Ectodermal cell (in vitro differentiated cells): ENCODE measurements at regions not wholly inside any gene's neighbourhood (a gene's known extent, or its start where the extent isn't known, plus 50 kb on each side); places are given as distances from the start of the nearest gene placed in this dataset.

Experiments
- H3K27ac ChIP-seq: 2 replicates; pipeline ENCODE4 v1.7.0; 2013; ENCODE audit warnings: mild to moderate bottlenecking, low read depth, low read length; ENCODE audit not compliant: insufficient read depth, poor library complexity, severe bottlenecking
- H3K27me3 ChIP-seq: 2 replicates; pipeline ENCODE4 v1.7.0; 2013; ENCODE audit warnings: mild to moderate bottlenecking, low read length; ENCODE audit not compliant: insufficient read depth, control insufficient read depth, poor library complexity, severe bottlenecking
- H3K36me3 ChIP-seq: one replicate; pipeline ENCODE4 v1.7.0; 2013; ENCODE audit warnings: low read length; ENCODE audit not compliant: control insufficient read depth, insufficient read depth
- H3K4me1 ChIP-seq: one replicate; pipeline ENCODE4 v1.7.0; 2013; ENCODE audit warnings: low read length; ENCODE audit not compliant: control insufficient read depth, insufficient read depth
- H3K4me3 ChIP-seq: 2 replicates; pipeline ENCODE4 v1.7.0; 2013; ENCODE audit warnings: low read depth, low read length, control low read depth; ENCODE audit not compliant: insufficient read depth
- H3K9me3 ChIP-seq: 2 replicates; pipeline ENCODE4 v1.7.0; 2013; ENCODE audit warnings: mild to moderate bottlenecking, low read length, moderate library complexity; ENCODE audit not compliant: control insufficient read depth
- WGBS, 2 experiments: methylation state at CpG; one replicate each; pipeline ENCODE4 v1.1.7; 2013; ENCODE audit warnings: missing lambda C conversion rate in 2 of 2; 5-methylcytosine and 5-hydroxymethylcytosine counted together

- Histone ChIP-seq H3K27ac (no peak overlapping the region), H3K4me3 (no peak overlapping the region), H3K9me3 (no peaks in the 10 kb centered on the region), H3K4me1 (no peaks in the 10 kb centered on the region), H3K27me3 (no peaks in the 10 kb centered on the region), H3K36me3 (no peaks in the 10 kb centered on the region)
- 89 to 94% methylated on average over 2 of the region's 2 CpGs for WGBS, 2 experiments
These were observed 1221.3 kb upstream of the ZEB2 start for GRCh38 chr2:145741181-145741580.

- H3K4me3 ChIP-seq, result no peak overlapping the region
- WGBS, 2 experiments, result 92 to 100% methylated on average over 1 to 3 of the region's 3 CpGs
These were observed 1220.4 kb upstream of the ZEB2 start for GRCh38 chr2:145740302-145740701.

GRCh38 chr2:145739681-145740080 lies 1219.8 kb upstream of the ZEB2 start:
- H3K4me1 ChIP-seq, result no peaks in the 10 kb centered on the region
- no peak overlapping the region for H3K27ac ChIP-seq
- WGBS, 2 experiments, result 100% methylated on average over 1 of the region's 1 CpG; no CpG with 5 or more reads in 1 of the 2 experiments
- no peaks in the 10 kb centered on the region for H3K36me3 ChIP-seq
- no peaks in the 10 kb centered on the region for H3K9me3 ChIP-seq
- H3K27me3 ChIP-seq, result no peaks in the 10 kb centered on the region
- no peak overlapping the region for H3K4me3 ChIP-seq

More at GRCh38 chr2:145740302-145740701, 1220.4 kb upstream of the ZEB2 start:
- H3K9me3 ChIP-seq, result no peaks in the 10 kb centered on the region
- H3K36me3 ChIP-seq, result no peaks in the 10 kb centered on the region
- no peaks in the 10 kb centered on the region for H3K27me3 ChIP-seq
- no peak overlapping the region for H3K27ac ChIP-seq
- no peaks in the 10 kb centered on the region for H3K4me1 ChIP-seq

- WGBS, 2 experiments, result 94% methylated on average over 1 of the region's 1 CpG
- no peak overlapping the region for H3K4me3 ChIP-seq
- H3K9me3 ChIP-seq, result no peaks in the 10 kb centered on the region
- H3K4me1 ChIP-seq, result no peaks in the 10 kb centered on the region
- no peaks in the 10 kb centered on the region for H3K27me3 ChIP-seq
- H3K27ac ChIP-seq, result no peak overlapping the region
- no peaks in the 10 kb centered on the region for H3K36me3 ChIP-seq
These were observed 1217.0 kb upstream of the ZEB2 start for GRCh38 chr2:145736871-145737270.

- Histone ChIP-seq H3K27ac (no peak overlapping the region), H3K9me3 (no peaks in the 10 kb centered on the region), H3K36me3 (no peaks in the 10 kb centered on the region), H3K27me3 (no peaks in the 10 kb centered on the region), H3K4me1 (no peaks in the 10 kb centered on the region), H3K4me3 (no peak overlapping the region)
- 92 to 97% methylated on average over 4 of the region's 4 CpGs for WGBS, 2 experiments
These were observed 1211.5 kb upstream of the ZEB2 start for GRCh38 chr2:145731467-145731866.

GRCh38 chr2:145729993-145730770 lies 1210.3 kb upstream of the ZEB2 start:
- Histone ChIP-seq H3K27me3 (no peaks in the 10 kb centered on the region), H3K9me3 (no peaks in the 10 kb centered on the region), H3K4me1 (no peaks in the 10 kb centered on the region), H3K36me3 (no peaks in the 10 kb centered on the region), H3K4me3 (no peak overlapping the region), H3K27ac (no peak overlapping the region)
- WGBS, 2 experiments, result 95 to 98% methylated on average over 5 of the region's 5 CpGs

- Histone ChIP-seq H3K36me3 (no peaks in the 10 kb centered on the region), H3K9me3 (no peaks in the 10 kb centered on the region), H3K4me3 (no peak overlapping the region), H3K27me3 (no peaks in the 10 kb centered on the region), H3K27ac (no peak overlapping the region), H3K4me1 (no peaks in the 10 kb centered on the region)
- WGBS, 2 experiments, result 88 to 91% methylated on average over 5 of the region's 5 CpGs
These were observed 1209.6 kb upstream of the ZEB2 start for GRCh38 chr2:145729481-145729880.

GRCh38 chr2:145728511-145728910 lies 1208.6 kb upstream of the ZEB2 start:
- Histone ChIP-seq H3K27ac (no peak overlapping the region), H3K27me3 (no peaks in the 10 kb centered on the region), H3K4me1 (no peaks in the 10 kb centered on the region), H3K4me3 (no peak overlapping the region), H3K9me3 (no peaks in the 10 kb centered on the region), H3K36me3 (no peaks in the 10 kb centered on the region)
- WGBS, 2 experiments, result 100% methylated on average over 1 of the region's 1 CpG

- no peaks in the 10 kb centered on the region for H3K27me3 ChIP-seq
- no peaks in the 10 kb centered on the region for H3K4me1 ChIP-seq
- no peaks in the 10 kb centered on the region for H3K9me3 ChIP-seq
- 93 to 97% methylated on average over 3 of the region's 3 CpGs for WGBS, 2 experiments
- no peaks in the 10 kb centered on the region for H3K36me3 ChIP-seq
- no peak overlapping the region for H3K27ac ChIP-seq
- H3K4me3 ChIP-seq, result no peak overlapping the region
These were observed 1206.0 kb upstream of the ZEB2 start for GRCh38 chr2:145725876-145726275.

GRCh38 chr2:145724311-145724898 lies 1204.5 kb upstream of the ZEB2 start:
- Histone ChIP-seq H3K4me1 (no peaks in the 10 kb centered on the region), H3K4me3 (no peak overlapping the region), H3K27me3 (no peaks in the 10 kb centered on the region), H3K36me3 (no peaks in the 10 kb centered on the region), H3K9me3 (no peaks in the 10 kb centered on the region), H3K27ac (no peak overlapping the region)
- WGBS, 2 experiments, result 94% methylated on average over 1 of the region's 1 CpG
